ENCODE measurements at regions not wholly inside any gene's neighbourhood (a gene's known extent, or its start where the extent isn't known, plus 50 kb on each side); places are given as distances from the start of the nearest gene placed in this dataset.
"Not testable (repeated sequence)": the region's sequence is repeated elsewhere in the genome, so short reads cannot be mapped to it uniquely, and the experiment has no call there.

GRCh38 chr5:157978061-157978460 lies 119.1 kb upstream of the CLINT1 start:
- Histone ChIP-seq H3K27me3 (ENCODE audit: control insufficient read depth, insufficient read depth, low read length) (no peaks in the 10 kb centered on the region), H3K36me3 (replicated peaks; ENCODE audit: control insufficient read depth, insufficient read depth, low read length) (no peaks in the 10 kb centered on the region), H3K4me3 (ENCODE audit: insufficient read depth, low read depth, low read length) (no peak overlapping the region)
- no peak for DNase-seq

- no peak overlapping the region for H3K4me3 ChIP-seq (ENCODE audit: insufficient read depth, low read depth, low read length)
- H3K36me3 ChIP-seq (replicated peaks; ENCODE audit: control insufficient read depth, insufficient read depth, low read length): no peaks in the 10 kb centered on the region
- no peak for DNase-seq
- no peaks in the 10 kb centered on the region for H3K27me3 ChIP-seq (ENCODE audit: control insufficient read depth, insufficient read depth, low read length)
These were observed 117.5 kb upstream of the CLINT1 start for GRCh38 chr5:157976429-157976828.

- Histone ChIP-seq H3K36me3 (replicated peaks; ENCODE audit: control insufficient read depth, insufficient read depth, low read length) (no peaks in the 10 kb centered on the region), H3K4me3 (ENCODE audit: insufficient read depth, low read depth, low read length) (no peak overlapping the region), H3K27me3 (ENCODE audit: control insufficient read depth, insufficient read depth, low read length) (no peaks in the 10 kb centered on the region)
- DNase-seq: no peak
These were observed 113.6 kb upstream of the CLINT1 start for GRCh38 chr5:157972579-157972978.

GRCh38 chr5:157971571-157972216 lies 112.7 kb upstream of the CLINT1 start:
- no peaks in the 10 kb centered on the region for H3K27me3 ChIP-seq (ENCODE audit: control insufficient read depth, insufficient read depth, low read length)
- peak; percentile 57 for DNase-seq
- no peaks in the 10 kb centered on the region for H3K36me3 ChIP-seq (replicated peaks; ENCODE audit: control insufficient read depth, insufficient read depth, low read length)
- no peak overlapping the region for H3K4me3 ChIP-seq (ENCODE audit: insufficient read depth, low read depth, low read length)

- H3K27me3 ChIP-seq (ENCODE audit: control insufficient read depth, insufficient read depth, low read length); H3K4me3 ChIP-seq (ENCODE audit: insufficient read depth, low read depth, low read length); DNase-seq; H3K36me3 ChIP-seq (replicated peaks; ENCODE audit: control insufficient read depth, insufficient read depth, low read length): not testable (repeated sequence)
These were observed 109.6 kb upstream of the CLINT1 start for GRCh38 chr5:157968570-157968969.

- no peak for DNase-seq
- no peak overlapping the region for H3K4me3 ChIP-seq (ENCODE audit: insufficient read depth, low read depth, low read length)
- H3K36me3 ChIP-seq (replicated peaks; ENCODE audit: control insufficient read depth, insufficient read depth, low read length): no peaks in the 10 kb centered on the region
- H3K27me3 ChIP-seq (ENCODE audit: control insufficient read depth, insufficient read depth, low read length): no peaks in the 10 kb centered on the region
These were observed 107.0 kb upstream of the CLINT1 start for GRCh38 chr5:157965989-157966388.

GRCh38 chr5:157965040-157965678 lies 106.2 kb upstream of the CLINT1 start:
- no peaks in the 10 kb centered on the region for H3K27me3 ChIP-seq (ENCODE audit: control insufficient read depth, insufficient read depth, low read length)
- DNase-seq: no peak
- no peaks in the 10 kb centered on the region for H3K36me3 ChIP-seq (replicated peaks; ENCODE audit: control insufficient read depth, insufficient read depth, low read length)
- H3K4me3 ChIP-seq (ENCODE audit: insufficient read depth, low read depth, low read length): no peak overlapping the region

- Histone ChIP-seq H3K27me3 (ENCODE audit: control insufficient read depth, insufficient read depth, low read length) (no peaks in the 10 kb centered on the region), H3K36me3 (replicated peaks; ENCODE audit: control insufficient read depth, insufficient read depth, low read length) (no peaks in the 10 kb centered on the region), H3K4me3 (ENCODE audit: insufficient read depth, low read depth, low read length) (no peak overlapping the region)
- DNase-seq: no peak
These were observed 104.8 kb upstream of the CLINT1 start for GRCh38 chr5:157963761-157964160.

GRCh38 chr5:157963244-157963643 lies 104.3 kb upstream of the CLINT1 start:
- Histone ChIP-seq H3K4me3 (ENCODE audit: insufficient read depth, low read depth, low read length) (no peak overlapping the region), H3K27me3 (ENCODE audit: control insufficient read depth, insufficient read depth, low read length) (no peaks in the 10 kb centered on the region), H3K36me3 (replicated peaks; ENCODE audit: control insufficient read depth, insufficient read depth, low read length) (no peaks in the 10 kb centered on the region)
- no peak for DNase-seq

- not testable (repeated sequence) for H3K27me3 ChIP-seq (ENCODE audit: control insufficient read depth, insufficient read depth, low read length); H3K4me3 ChIP-seq (ENCODE audit: insufficient read depth, low read depth, low read length); H3K36me3 ChIP-seq (replicated peaks; ENCODE audit: control insufficient read depth, insufficient read depth, low read length); DNase-seq
These were observed 103.7 kb upstream of the CLINT1 start for GRCh38 chr5:157962686-157963085.

- H3K36me3 ChIP-seq (replicated peaks; ENCODE audit: control insufficient read depth, insufficient read depth, low read length): no peaks in the 10 kb centered on the region
- H3K4me3 ChIP-seq (ENCODE audit: insufficient read depth, low read depth, low read length): no peak overlapping the region
- DNase-seq: no peak
- H3K27me3 ChIP-seq (ENCODE audit: control insufficient read depth, insufficient read depth, low read length): no peaks in the 10 kb centered on the region
These were observed 103.1 kb upstream of the CLINT1 start for GRCh38 chr5:157961896-157962590.

- no peak for DNase-seq
- H3K4me3 ChIP-seq (ENCODE audit: insufficient read depth, low read depth, low read length): no peak overlapping the region
- no peaks in the 10 kb centered on the region for H3K36me3 ChIP-seq (replicated peaks; ENCODE audit: control insufficient read depth, insufficient read depth, low read length)
- H3K27me3 ChIP-seq (ENCODE audit: control insufficient read depth, insufficient read depth, low read length): no peaks in the 10 kb centered on the region
These were observed 102.2 kb upstream of the CLINT1 start for GRCh38 chr5:157961176-157961575.

- H3K4me3 ChIP-seq (ENCODE audit: insufficient read depth, low read depth, low read length): no peak overlapping the region
- DNase-seq: no peak
- no peaks in the 10 kb centered on the region for H3K27me3 ChIP-seq (ENCODE audit: control insufficient read depth, insufficient read depth, low read length)
- no peaks in the 10 kb centered on the region for H3K36me3 ChIP-seq (replicated peaks; ENCODE audit: control insufficient read depth, insufficient read depth, low read length)
These were observed 100.4 kb upstream of the CLINT1 start for GRCh38 chr5:157959370-157959769.

- no peaks in the 10 kb centered on the region for H3K27me3 ChIP-seq (ENCODE audit: control insufficient read depth, insufficient read depth, low read length)
- H3K4me3 ChIP-seq (ENCODE audit: insufficient read depth, low read depth, low read length): no peak overlapping the region
- DNase-seq: no peak
- H3K36me3 ChIP-seq (replicated peaks; ENCODE audit: control insufficient read depth, insufficient read depth, low read length): no peaks in the 10 kb centered on the region
These were observed 97.4 kb upstream of the CLINT1 start for GRCh38 chr5:157956271-157956885.
